Chondrocyte (in vitro differentiated cells): ENCODE measurements at regions not wholly inside any gene's neighbourhood (a gene's known extent, or its start where the extent isn't known, plus 50 kb on each side); places are given as distances from the start of the nearest gene placed in this dataset.

ENCODE experiments used
- DNase-seq: peaks from one replicate; pipeline ENCODE4 v3.0.0; 2021; ENCODE audit warnings: mixed read lengths, low spot score
- H3K27ac Mint-ChIP-seq: one replicate; pipeline ENCODE4 v1.8.0; 2021; ENCODE audit warnings: mild to moderate bottlenecking, moderate library complexity, mixed read lengths; ENCODE audit not compliant: unreplicated experiment
- H3K27me3 Mint-ChIP-seq: 2 replicates; pipeline ENCODE4 v1.8.0; 2021; ENCODE audit warnings: low read depth, mixed read lengths
- H3K36me3 Mint-ChIP-seq: 2 replicates; pipeline ENCODE4 v1.8.0; 2021; ENCODE audit warnings: low read depth, mixed read lengths
- H3K4me1 Mint-ChIP-seq: 2 replicates; pipeline ENCODE4 v1.8.0; 2021; ENCODE audit warnings: low read depth, mild to moderate bottlenecking, mixed read lengths
- H3K4me3 Mint-ChIP-seq: one replicate; pipeline ENCODE4 v1.8.0; 2021; ENCODE audit warnings: mild to moderate bottlenecking, moderate library complexity, mixed read lengths; ENCODE audit not compliant: unreplicated experiment
- H3K9me3 Mint-ChIP-seq: 2 replicates; pipeline ENCODE4 v1.8.0; 2021; ENCODE audit warnings: low read depth, mixed read lengths
- CTCF ChIP-seq: fragments of 200-600 bp; sonication (generic); IDR thresholded peaks from 2 replicates; pipeline ENCODE4 v1.5.0; 2021; ENCODE audit warnings: antibody characterized with exemption, mild to moderate bottlenecking, moderate library complexity

DNA sequence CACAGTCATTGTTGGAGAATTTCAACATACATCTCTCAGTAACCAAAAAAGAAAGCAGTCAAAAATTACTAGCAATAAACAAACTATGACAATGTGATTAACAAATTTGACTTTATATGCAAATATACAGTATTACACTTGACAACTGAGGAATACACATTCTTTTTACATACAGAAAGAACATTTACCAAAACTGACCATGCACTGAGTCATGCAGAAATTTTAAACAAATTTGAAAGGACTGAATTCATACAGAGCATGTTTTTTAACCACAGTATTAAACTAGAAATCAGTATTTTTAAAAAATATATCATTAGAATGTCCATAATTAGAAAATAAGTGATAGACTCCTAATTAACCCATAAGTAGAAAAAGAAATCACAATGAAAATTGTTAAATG lies 420.1 kb downstream of the TBC1D4 start:
- no peak overlapping the region for H3K4me3 Mint-ChIP-seq
- H3K27me3 Mint-ChIP-seq = no peaks in the 10 kb centered on the region
- no peaks in the 10 kb centered on the region for H3K4me1 Mint-ChIP-seq
- H3K27ac Mint-ChIP-seq = no peak overlapping the region
- no peak for DNase-seq
- no peaks in the 10 kb centered on the region for H3K36me3 Mint-ChIP-seq
- H3K9me3 Mint-ChIP-seq = peaks cover 2% of the 10 kb centered on the region
- TF ChIP-seq CTCF = no peak

DNA sequence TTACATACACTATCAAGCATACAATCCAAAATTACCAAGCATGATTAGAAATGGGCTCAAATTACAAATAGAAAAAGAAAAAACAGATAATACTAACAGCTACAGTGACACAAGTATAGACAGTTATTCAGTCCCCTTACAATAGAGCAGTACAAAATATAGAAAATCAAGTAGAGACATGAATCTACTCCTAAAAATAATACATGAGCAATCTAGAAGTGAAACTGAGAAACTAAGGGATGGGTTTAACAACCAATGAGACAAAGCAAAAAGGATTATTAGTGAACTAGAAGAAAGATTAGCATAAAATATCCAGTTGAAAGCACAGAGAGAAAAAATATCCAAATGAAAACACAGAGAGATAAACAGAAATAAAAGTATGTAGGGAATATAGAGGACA lies 426.7 kb downstream of the TBC1D4 start:
- no peak overlapping the region for H3K27ac Mint-ChIP-seq
- no peaks in the 10 kb centered on the region for H3K27me3 Mint-ChIP-seq
- H3K9me3 Mint-ChIP-seq = no peaks in the 10 kb centered on the region
- DNase-seq = no peak
- peaks cover 16% of the 10 kb centered on the region for H3K4me1 Mint-ChIP-seq
- no peak for TF ChIP-seq CTCF
- H3K36me3 Mint-ChIP-seq = no peaks in the 10 kb centered on the region
- H3K4me3 Mint-ChIP-seq = no peak overlapping the region

GRCh38 chr13:75052616-75053015 lies 429.4 kb downstream of the TBC1D4 start:
- no peak overlapping the region for H3K4me3 Mint-ChIP-seq
- TF ChIP-seq CTCF = no peak
- H3K9me3 Mint-ChIP-seq = no peaks in the 10 kb centered on the region
- no peak overlapping the region for H3K27ac Mint-ChIP-seq
- no peak for DNase-seq
- no peaks in the 10 kb centered on the region for H3K27me3 Mint-ChIP-seq
- no peaks in the 10 kb centered on the region for H3K36me3 Mint-ChIP-seq
- H3K4me1 Mint-ChIP-seq = peaks cover 24% of the 10 kb centered on the region

DNA sequence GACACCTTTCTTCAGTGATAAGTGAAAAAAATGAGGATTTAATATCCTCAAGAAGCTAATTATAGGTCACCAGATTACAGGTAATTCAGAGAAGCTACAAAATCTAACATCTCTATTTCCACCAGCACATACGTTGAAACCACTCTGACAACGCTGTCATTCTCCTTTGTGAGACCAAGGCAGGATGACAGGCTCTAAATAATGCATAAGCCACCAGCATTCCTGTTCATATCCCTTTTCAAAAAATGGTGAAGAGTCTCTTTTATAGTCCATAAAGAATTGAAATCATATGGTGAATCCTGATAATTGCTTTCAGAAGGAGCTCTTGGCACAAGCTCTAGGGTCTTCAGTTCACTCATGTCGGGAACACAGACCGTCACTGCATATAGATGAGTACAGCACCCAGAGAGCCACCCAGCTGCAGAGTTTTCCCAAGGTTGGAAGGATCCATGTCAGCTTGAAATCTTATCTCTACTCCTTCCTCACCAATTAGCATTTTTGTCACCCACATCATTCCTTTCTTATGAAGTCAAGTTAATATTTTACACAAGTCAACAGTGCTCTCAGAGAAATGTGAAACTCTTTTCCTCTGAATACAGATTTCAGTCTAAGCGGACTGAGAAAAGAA lies 431.4 kb downstream of the TBC1D4 start:
- H3K36me3 Mint-ChIP-seq = no peaks in the 10 kb centered on the region
- TF ChIP-seq CTCF = no peak
- DNase-seq = no peak
- no peaks in the 10 kb centered on the region for H3K27me3 Mint-ChIP-seq
- peaks cover 24% of the 10 kb centered on the region for H3K4me1 Mint-ChIP-seq
- H3K4me3 Mint-ChIP-seq = no peak overlapping the region
- H3K9me3 Mint-ChIP-seq = no peaks in the 10 kb centered on the region
- peak overlapping the region; percentile 82 for H3K27ac Mint-ChIP-seq

GRCh38 chr13:75049735-75050335 lies 432.1 kb downstream of the TBC1D4 start:
- Mint-ChIP-seq H3K27me3 (no peaks in the 10 kb centered on the region), H3K4me1 (peaks cover 24% of the 10 kb centered on the region), H3K4me3 (no peak overlapping the region), H3K9me3 (no peaks in the 10 kb centered on the region), H3K36me3 (no peaks in the 10 kb centered on the region), H3K27ac (peak overlapping the region; percentile 82)
- TF ChIP-seq CTCF = no peak
- DNase-seq = no peak
